ENCODE measurements at regions not wholly inside any gene's neighbourhood (a gene's known extent, or its start where the extent isn't known, plus 50 kb on each side); places are given as distances from the start of the nearest gene placed in this dataset.

DNA sequence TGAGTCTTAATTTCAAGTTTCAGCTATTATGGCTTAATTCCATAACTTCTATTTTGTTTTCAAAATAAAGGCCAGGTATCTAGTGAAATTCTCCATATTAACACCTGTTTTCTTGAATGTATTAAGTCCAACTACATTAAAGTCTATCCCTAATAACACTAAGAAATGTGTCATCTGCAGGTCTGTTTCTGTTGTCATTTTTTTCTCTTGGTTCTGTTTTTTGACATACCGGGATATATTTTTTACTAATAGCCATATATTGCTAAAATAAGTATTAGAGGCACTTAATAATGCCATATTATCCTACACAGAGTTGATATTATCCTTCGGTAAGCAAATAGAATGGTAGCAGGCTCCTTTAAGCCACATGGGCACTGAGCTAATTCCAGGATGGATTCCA is 176.0 kb upstream of the MPPED2 start:
- H3K9me3 Mint-ChIP-seq = peaks cover 6% of the 10 kb centered on the region
- H3K27me3 Mint-ChIP-seq = no peaks in the 10 kb centered on the region
- ChIA-PET CTCF (no interaction called here), POLR2A (no interaction called here)
- intact Hi-C loops (cut with micrococcal nuclease) = no loop called here
- no peak for DNase-seq
- no peak overlapping the region for H3K4me3 Mint-ChIP-seq
- no peaks in the 10 kb centered on the region for H3K36me3 Mint-ChIP-seq
- H3K4me1 Mint-ChIP-seq (ENCODE audit: low read depth) = no peaks in the 10 kb centered on the region
- no peak overlapping the region for H3K27ac Mint-ChIP-seq

DNA sequence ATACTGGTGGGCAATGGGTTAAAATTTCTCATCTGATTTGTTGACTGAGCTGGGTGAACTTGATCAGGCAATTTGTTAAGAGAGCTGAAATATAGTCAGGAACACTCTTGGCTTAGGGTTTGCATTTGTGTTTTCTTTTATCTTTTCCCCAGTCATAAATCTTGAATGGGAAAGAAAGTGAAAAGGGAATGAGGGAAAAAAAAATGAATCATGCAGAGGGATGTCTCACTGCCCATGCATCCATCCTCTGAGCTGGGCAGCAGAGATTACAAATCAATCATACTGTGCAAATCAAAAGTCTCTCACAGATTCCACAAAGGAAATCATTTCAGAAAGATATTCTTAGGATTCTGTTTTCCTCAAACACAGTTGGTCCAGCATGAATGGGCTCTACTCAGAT is 174.2 kb upstream of the MPPED2 start:
- POLR2A ChIA-PET = no interaction called here
- Mint-ChIP-seq H3K9me3 (peaks cover 6% of the 10 kb centered on the region), H3K27me3 (no peaks in the 10 kb centered on the region), H3K27ac (no peak overlapping the region), H3K36me3 (no peaks in the 10 kb centered on the region), H3K4me3 (no peak overlapping the region), H3K4me1 (ENCODE audit: low read depth) (no peaks in the 10 kb centered on the region)
- intact Hi-C loops (cut with micrococcal nuclease) = no loop called here
- CTCF ChIA-PET = no interaction called here
- no peak for DNase-seq

DNA sequence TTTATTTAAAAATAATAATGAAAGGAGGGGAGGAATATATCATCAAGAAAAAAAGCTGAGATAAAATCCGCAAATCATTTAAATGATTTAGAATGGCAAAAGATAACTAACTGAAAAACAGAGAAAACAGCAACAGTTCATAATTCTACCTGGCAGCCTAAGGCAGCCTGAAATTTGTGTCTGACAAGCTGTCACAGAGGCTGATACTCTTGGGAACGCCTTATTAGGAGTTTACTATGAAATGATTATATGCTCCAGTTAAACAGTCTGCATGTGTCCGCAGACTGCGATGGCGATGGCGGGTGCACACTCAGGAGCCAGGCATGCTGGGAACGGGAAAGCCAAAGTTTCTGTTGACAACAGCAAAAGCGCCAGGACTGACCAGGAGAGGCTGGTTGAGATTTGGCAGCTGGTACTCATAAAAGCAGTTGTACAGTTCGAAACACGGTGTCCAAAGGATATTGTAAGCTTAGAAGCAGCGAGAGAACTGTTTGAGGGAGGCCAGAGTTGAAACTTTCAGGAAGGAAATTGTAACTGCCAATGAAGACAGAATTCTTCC is 172.9 kb upstream of the MPPED2 start:
- H3K27ac Mint-ChIP-seq = no peak overlapping the region
- intact Hi-C loops (cut with micrococcal nuclease) = no loop called here
- CTCF ChIA-PET = no interaction called here

DNA sequence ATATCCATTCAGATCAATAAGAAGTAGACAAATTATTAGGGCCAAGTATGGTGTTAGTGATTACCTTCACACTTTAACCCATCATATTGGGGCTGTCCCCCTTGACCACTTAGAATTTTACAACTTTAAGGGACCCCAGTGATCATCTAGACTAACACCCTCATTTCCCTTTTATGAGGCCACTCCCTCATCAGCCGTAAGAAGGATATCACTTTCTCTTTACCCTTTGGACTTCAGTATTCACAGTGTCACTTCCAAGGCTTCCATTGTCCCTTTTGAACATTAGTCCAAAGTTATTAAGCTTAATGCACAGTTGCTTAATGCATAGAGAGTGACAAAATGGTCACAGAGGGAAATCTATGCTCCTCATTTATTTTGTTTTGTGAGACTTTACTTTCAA is 172.4 kb upstream of the MPPED2 start:
- no peak overlapping the region for H3K27ac Mint-ChIP-seq
- peaks cover 6% of the 10 kb centered on the region for H3K9me3 Mint-ChIP-seq
- H3K27me3 Mint-ChIP-seq = no peaks in the 10 kb centered on the region
- ChIA-PET CTCF (no interaction called here), POLR2A (no interaction called here)
- DNase-seq = no peak
- intact Hi-C loops (cut with micrococcal nuclease) = no loop called here
- H3K4me3 Mint-ChIP-seq = no peak overlapping the region
- no peaks in the 10 kb centered on the region for H3K4me1 Mint-ChIP-seq (ENCODE audit: low read depth)
- no peaks in the 10 kb centered on the region for H3K36me3 Mint-ChIP-seq

More for the DNA sequence above, 172.9 kb upstream of the MPPED2 start:
- no peaks in the 10 kb centered on the region for H3K27me3 Mint-ChIP-seq
- no peak overlapping the region for H3K4me3 Mint-ChIP-seq
- no peaks in the 10 kb centered on the region for H3K4me1 Mint-ChIP-seq (ENCODE audit: low read depth)
- DNase-seq = no peak
- H3K36me3 Mint-ChIP-seq = no peaks in the 10 kb centered on the region
- POLR2A ChIA-PET = no interaction called here
- peaks cover 6% of the 10 kb centered on the region for H3K9me3 Mint-ChIP-seq

DNA sequence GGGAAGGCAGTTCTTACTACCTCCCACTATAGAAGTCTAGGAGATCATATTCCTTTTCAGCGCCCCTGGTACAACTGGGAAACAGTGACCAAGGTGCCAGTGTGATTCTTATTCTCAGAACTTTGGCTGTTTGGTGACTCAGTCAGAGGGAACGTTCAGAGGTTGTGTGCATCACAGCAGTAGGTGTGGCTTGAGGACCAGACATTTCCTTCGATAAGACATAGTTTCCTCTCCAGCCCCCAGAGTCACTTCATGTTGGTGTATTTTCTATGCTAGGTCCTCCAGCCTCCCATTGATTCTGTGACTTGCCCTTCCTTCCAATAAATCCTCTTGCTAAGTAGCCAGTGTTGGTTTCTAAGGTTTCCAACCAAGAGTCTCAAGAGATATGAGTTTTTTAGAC is 171.9 kb upstream of the MPPED2 start:
- CTCF ChIA-PET = no interaction called here
- H3K36me3 Mint-ChIP-seq = no peaks in the 10 kb centered on the region
- intact Hi-C loops (cut with micrococcal nuclease) = no loop called here
- no peak overlapping the region for H3K27ac Mint-ChIP-seq
- no peaks in the 10 kb centered on the region for H3K4me1 Mint-ChIP-seq (ENCODE audit: low read depth)
- no peak overlapping the region for H3K4me3 Mint-ChIP-seq
- no peak for DNase-seq
- peaks cover 6% of the 10 kb centered on the region for H3K9me3 Mint-ChIP-seq
- no peaks in the 10 kb centered on the region for H3K27me3 Mint-ChIP-seq
- POLR2A ChIA-PET = no interaction called here

DNA sequence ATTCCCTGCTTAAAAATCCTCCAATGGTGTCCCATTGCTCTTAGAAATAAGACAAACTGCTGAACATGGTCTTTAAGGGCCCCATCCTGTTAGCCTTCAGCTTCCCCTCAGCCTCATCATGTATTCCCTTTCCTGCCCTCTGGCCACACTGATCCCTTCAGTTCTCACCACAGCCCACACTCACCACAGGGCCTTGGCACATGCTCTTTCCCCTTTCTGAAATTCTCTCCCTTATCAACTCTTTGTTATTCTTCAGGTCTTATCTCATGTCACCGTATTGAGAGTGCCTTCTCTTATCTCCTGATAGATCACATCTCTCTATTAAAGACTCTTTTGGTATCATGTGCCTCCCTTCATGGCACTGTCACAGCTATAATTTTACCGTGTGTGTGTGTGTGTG is 167.8 kb upstream of the MPPED2 start:
- CTCF ChIA-PET = no interaction called here
- no peaks in the 10 kb centered on the region for H3K36me3 Mint-ChIP-seq
- no peaks in the 10 kb centered on the region for H3K27me3 Mint-ChIP-seq
- intact Hi-C loops (cut with micrococcal nuclease) = no loop called here
- no peak overlapping the region for H3K27ac Mint-ChIP-seq
- no peak for DNase-seq
- H3K4me3 Mint-ChIP-seq = no peak overlapping the region
- no peaks in the 10 kb centered on the region for H3K9me3 Mint-ChIP-seq
- POLR2A ChIA-PET = no interaction called here
- no peaks in the 10 kb centered on the region for H3K4me1 Mint-ChIP-seq (ENCODE audit: low read depth)

DNA sequence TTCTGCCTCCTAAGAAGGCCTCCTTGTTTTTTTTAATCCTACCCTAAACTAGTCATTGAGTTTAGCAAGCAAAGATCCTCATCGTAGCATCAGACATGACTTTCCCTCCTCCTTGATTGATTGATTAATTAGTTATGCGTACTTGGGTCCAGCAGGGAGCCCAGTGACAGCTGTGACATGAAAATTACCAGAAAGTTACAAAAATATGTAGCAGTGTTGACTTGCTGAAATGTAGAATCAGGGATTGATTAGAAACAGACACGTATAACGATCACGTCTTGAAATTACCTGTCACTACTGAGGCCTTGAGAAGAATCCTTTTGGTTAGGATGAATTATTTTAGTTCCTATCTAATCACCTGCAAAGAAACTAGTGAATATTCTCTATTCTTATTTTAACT is 167.4 kb upstream of the MPPED2 start:
- no peaks in the 10 kb centered on the region for H3K27me3 Mint-ChIP-seq
- DNase-seq = no peak
- CTCF ChIA-PET = no interaction called here
- no peak overlapping the region for H3K27ac Mint-ChIP-seq
- H3K36me3 Mint-ChIP-seq = no peaks in the 10 kb centered on the region
- H3K4me1 Mint-ChIP-seq (ENCODE audit: low read depth) = no peaks in the 10 kb centered on the region
- no peaks in the 10 kb centered on the region for H3K9me3 Mint-ChIP-seq
- POLR2A ChIA-PET = no interaction called here
- H3K4me3 Mint-ChIP-seq = no peak overlapping the region
- intact Hi-C loops (cut with micrococcal nuclease) = no loop called here

DNA sequence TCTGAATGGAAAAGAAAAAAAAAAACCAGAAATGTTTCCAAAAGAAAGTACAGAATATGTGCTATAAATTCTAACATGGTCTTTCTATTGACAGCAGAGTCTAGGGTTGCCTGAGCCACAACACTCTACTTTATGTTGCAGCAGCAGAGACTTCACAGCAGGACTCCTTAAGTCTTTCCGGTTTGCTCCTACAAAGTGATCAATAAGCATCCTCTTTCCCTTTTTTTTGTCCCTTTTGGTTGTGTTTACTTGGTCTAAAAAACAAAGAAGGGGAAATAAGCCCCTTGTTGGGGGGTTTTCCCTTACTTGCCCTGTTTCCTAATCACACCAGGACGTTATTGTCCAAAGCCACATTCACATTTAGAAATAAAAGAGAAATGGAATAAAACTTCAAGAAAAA is 163.1 kb upstream of the MPPED2 start:
- ChIA-PET POLR2A (no interaction called here), CTCF (no interaction called here)
- no peak overlapping the region for H3K27ac Mint-ChIP-seq
- H3K4me1 Mint-ChIP-seq (ENCODE audit: low read depth) = no peaks in the 10 kb centered on the region
- H3K4me3 Mint-ChIP-seq = no peak overlapping the region
- H3K27me3 Mint-ChIP-seq = no peaks in the 10 kb centered on the region
- no peak for DNase-seq
- intact Hi-C loops (cut with micrococcal nuclease) = no loop called here
- H3K9me3 Mint-ChIP-seq = no peaks in the 10 kb centered on the region
- no peaks in the 10 kb centered on the region for H3K36me3 Mint-ChIP-seq

DNA sequence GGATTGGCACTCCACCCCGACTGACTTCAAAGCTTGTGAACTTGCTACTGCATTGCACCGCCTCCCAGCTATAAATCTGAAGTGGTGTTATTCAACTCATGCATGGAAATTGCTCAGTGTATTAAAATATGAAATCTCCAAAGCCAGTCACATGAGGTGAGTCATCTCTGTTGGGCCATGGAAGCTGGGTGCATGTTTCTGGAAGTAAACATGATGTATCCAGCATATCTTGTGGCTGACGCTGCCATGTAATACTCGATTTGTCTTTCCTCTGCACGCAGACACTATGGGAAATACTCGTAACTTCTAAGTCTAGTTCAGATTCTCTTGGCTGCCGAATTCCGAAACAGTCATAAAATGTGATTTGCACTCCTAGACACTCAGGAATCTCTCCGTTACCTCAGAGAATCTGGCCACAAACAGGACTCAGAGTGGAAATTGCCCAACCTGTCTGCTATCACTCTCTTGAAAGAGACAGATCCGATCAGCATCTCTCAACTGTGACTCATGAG is 154.9 kb upstream of the MPPED2 start:
- ChIA-PET CTCF (no interaction called here), POLR2A (no interaction called here)
- H3K27ac Mint-ChIP-seq = no peak overlapping the region

DNA sequence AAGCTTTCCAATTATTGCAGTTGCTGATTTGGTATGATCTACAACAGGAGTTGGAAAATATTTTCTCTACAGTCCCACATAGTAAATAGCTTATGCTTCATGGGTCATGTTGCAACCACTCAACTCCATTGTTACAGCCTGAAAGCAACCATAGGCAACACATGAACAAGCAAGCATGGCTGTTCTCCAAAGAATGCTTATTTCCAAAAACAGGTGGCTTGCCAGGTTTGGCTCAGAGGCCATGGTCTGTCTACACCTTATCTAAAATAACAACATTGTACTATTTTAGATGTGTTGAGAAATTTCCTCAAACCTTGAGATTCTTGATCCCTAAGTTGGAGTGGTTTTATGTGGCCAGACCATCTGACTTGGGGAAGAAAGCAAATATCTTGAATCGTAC is 153.9 kb upstream of the MPPED2 start:
- Mint-ChIP-seq H3K4me1 (ENCODE audit: low read depth) (no peaks in the 10 kb centered on the region), H3K27ac (no peak overlapping the region), H3K36me3 (no peaks in the 10 kb centered on the region), H3K9me3 (peaks cover 4% of the 10 kb centered on the region), H3K27me3 (no peaks in the 10 kb centered on the region), H3K4me3 (no peak overlapping the region)
- ChIA-PET CTCF (no interaction called here), POLR2A (no interaction called here)
- no peak for DNase-seq
- intact Hi-C loops (cut with micrococcal nuclease) = no loop called here

More for the DNA sequence above, 154.9 kb upstream of the MPPED2 start:
- no peak overlapping the region for H3K4me3 Mint-ChIP-seq
- H3K36me3 Mint-ChIP-seq = no peaks in the 10 kb centered on the region
- intact Hi-C loops (cut with micrococcal nuclease) = no loop called here
- DNase-seq = no peak
- H3K27me3 Mint-ChIP-seq = no peaks in the 10 kb centered on the region
- no peaks in the 10 kb centered on the region for H3K4me1 Mint-ChIP-seq (ENCODE audit: low read depth)
- H3K9me3 Mint-ChIP-seq = peaks cover 4% of the 10 kb centered on the region

DNA sequence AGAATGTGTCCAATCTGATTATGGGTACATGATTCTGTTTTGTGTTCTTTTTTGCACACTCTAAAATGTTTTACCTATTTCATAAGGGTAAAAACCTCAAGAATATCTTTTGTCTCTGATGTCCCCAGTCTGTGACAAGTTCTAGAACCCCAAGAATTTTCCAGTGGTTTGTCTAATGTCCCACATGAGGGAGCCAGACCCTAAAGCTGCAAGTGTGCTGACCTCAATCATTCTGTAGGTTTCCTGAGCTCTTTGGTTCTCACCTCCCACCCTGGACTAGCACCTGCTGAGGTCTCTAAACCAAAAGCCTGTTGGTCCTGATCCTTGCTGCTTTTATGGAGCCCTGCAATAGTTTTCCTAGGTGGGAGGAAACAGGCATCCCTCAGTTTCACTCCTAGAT is 149.8 kb upstream of the MPPED2 start:
- ChIA-PET POLR2A (no interaction called here), CTCF (no interaction called here)
- no peaks in the 10 kb centered on the region for H3K4me1 Mint-ChIP-seq (ENCODE audit: low read depth)
- H3K36me3 Mint-ChIP-seq = no peaks in the 10 kb centered on the region
- no peak for DNase-seq
- no peak overlapping the region for H3K4me3 Mint-ChIP-seq
- no peak overlapping the region for H3K27ac Mint-ChIP-seq
- intact Hi-C loops (cut with micrococcal nuclease) = no loop called here
- peaks cover 4% of the 10 kb centered on the region for H3K9me3 Mint-ChIP-seq
- no peaks in the 10 kb centered on the region for H3K27me3 Mint-ChIP-seq

DNA sequence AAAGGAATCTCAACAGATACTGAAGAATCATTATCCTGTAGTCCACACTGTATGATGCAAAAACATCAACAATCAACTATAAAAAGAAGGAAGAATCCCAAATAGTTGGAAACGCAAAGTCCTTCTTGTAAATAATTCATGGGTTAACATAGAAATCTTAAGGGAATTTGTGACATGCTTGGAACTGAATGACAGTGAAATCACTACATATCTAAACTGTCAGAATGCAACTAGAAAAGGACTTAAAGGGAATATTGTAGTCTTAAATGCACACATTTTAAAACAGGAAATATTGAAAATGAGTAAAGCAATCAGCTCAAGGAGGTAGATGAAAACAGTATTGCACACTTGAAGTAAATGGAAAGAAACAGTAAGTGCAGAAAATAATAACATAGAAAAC is 147.6 kb upstream of the MPPED2 start:
- Mint-ChIP-seq H3K9me3 (peaks cover 2% of the 10 kb centered on the region), H3K4me1 (ENCODE audit: low read depth) (no peaks in the 10 kb centered on the region), H3K36me3 (no peaks in the 10 kb centered on the region), H3K27me3 (no peaks in the 10 kb centered on the region), H3K4me3 (no peak overlapping the region), H3K27ac (no peak overlapping the region)
- ChIA-PET CTCF (interaction anchor here (0.6 kb wide), 1 partner anchor 120 kb away, joined by 3 read pairs; no protein-coding TSS in a partner anchor), POLR2A (no interaction called here)
- no peak for DNase-seq
- intact Hi-C loops (cut with micrococcal nuclease) = no loop called here

DNA sequence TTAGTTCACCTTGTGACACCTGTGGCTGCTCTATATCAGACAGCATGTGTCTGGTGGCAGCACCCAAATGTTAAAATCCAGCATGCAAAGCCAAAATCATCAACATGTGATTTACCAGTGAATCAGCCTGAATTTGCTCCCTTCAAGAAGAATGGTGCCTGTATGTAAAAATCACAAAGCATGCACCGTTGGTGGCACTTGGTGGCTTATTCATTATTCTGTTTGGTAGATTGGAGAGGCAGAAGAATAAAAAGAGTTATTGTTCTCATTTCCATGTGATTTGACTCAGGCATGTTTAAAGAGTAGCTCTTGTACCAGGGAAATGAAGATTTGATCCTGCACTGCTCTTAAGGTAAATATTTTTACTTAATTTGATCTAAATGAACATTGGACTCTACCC is 143.9 kb upstream of the MPPED2 start:
- Mint-ChIP-seq H3K4me3 (no peak overlapping the region), H3K4me1 (ENCODE audit: low read depth) (no peaks in the 10 kb centered on the region), H3K36me3 (no peaks in the 10 kb centered on the region), H3K27ac (no peak overlapping the region), H3K27me3 (no peaks in the 10 kb centered on the region), H3K9me3 (no peaks in the 10 kb centered on the region)
- intact Hi-C loops (cut with micrococcal nuclease) = no loop called here
- no peak for DNase-seq
- ChIA-PET POLR2A (no interaction called here), CTCF (no interaction called here)

All from activated CD4-positive, alpha-beta memory T cell treated with anti-CD3 and anti-CD28 coated beads for 36 hours (primary cell).